SU-DHL-6 (cell line): ENCODE measurements at regions not wholly inside any gene's neighbourhood (a gene's known extent, or its start where the extent isn't known, plus 50 kb on each side); places are given as distances from the start of the nearest gene placed in this dataset.
"Not testable (repeated sequence)": the region's sequence is repeated elsewhere in the genome, so short reads cannot be mapped to it uniquely, and the experiment has no call there.

Experiments
- H2AFZ ChIP-seq: fragments of 200-600 bp; sonication (generic); 2 replicates; pipeline ENCODE4 v1.6.1; 2014; ENCODE audit warnings: low read depth, mild to moderate bottlenecking, moderate library complexity, mixed read lengths, antibody characterized with exemption, low read length; ENCODE audit not compliant: severe bottlenecking
- H3F3A ChIP-seq: fragments of 200-600 bp; shearing (Covaris generic); 2 replicates; pipeline ENCODE4 v1.6.0; 2016; ENCODE audit warnings: antibody characterized with exemption, mild to moderate bottlenecking; ENCODE audit not compliant: insufficient read depth
- H3K27ac ChIP-seq: fragments of 200-600 bp; sonication (generic); 2 replicates; pipeline ENCODE4 v1.5.1; 2016; ENCODE audit warnings: low read depth, mild to moderate bottlenecking, low read length, moderate library complexity, mixed read lengths
- H3K27me3 ChIP-seq: fragments of 200-600 bp; sonication (generic), shearing (Covaris generic); 2 replicates; pipeline ENCODE4 v1.6.0; 2014; ENCODE audit warnings: mild to moderate bottlenecking, low read length
- H3K36me3 ChIP-seq: fragments of 200-600 bp; sonication (generic); 2 replicates; pipeline ENCODE4 v1.6.1; 2014; ENCODE audit warnings: mild to moderate bottlenecking, low read length, mixed read lengths
- H3K4me2 ChIP-seq: fragments of 300-600, 200-600 bp; shearing (Covaris generic), sonication (generic); 2 replicates; pipeline ENCODE4 v1.6.0; 2014; ENCODE audit warnings: low read length, low read depth, mild to moderate bottlenecking; ENCODE audit not compliant: poor library complexity, severe bottlenecking
- H3K4me3 ChIP-seq: fragments of 200-600 bp; sonication (generic); 2 replicates; pipeline ENCODE4 v1.5.1; 2014; ENCODE audit warnings: antibody characterized with exemption, low read length, mild to moderate bottlenecking, mixed read lengths; ENCODE audit not compliant: insufficient read depth, poor library complexity, severe bottlenecking
- H3K79me2 ChIP-seq: fragments of 200-600 bp; sonication (generic); 2 replicates; pipeline ENCODE4 v1.6.1; 2014; ENCODE audit warnings: mild to moderate bottlenecking, low read length, moderate library complexity; ENCODE audit not compliant: insufficient read depth
- H3K9ac ChIP-seq: fragments of 200-600 bp; sonication (generic); 2 replicates; pipeline ENCODE4 v1.7.0; 2014; ENCODE audit warnings: mild to moderate bottlenecking, low read length
- H3K9me2 ChIP-seq: fragments of 200-600 bp; sonication (generic); replicated peaks from 2 replicates; pipeline ENCODE4 v1.6.1; 2014; ENCODE audit warnings: low read length; ENCODE audit not compliant: insufficient read depth
- H3K9me3 ChIP-seq: fragments of 200-600 bp; sonication (generic); 2 replicates; pipeline ENCODE4 v1.6.1; 2014; ENCODE audit warnings: low read length, mixed read lengths; ENCODE audit not compliant: insufficient read depth
- H4K20me1 ChIP-seq: fragments of 200-600 bp; sonication (generic); 2 replicates; pipeline ENCODE4 v1.6.1; 2014; ENCODE audit warnings: low read depth, mild to moderate bottlenecking, antibody characterized with exemption, low read length, moderate library complexity, mixed read lengths
- EZH2phosphoT487 ChIP-seq: fragments of 200-600 bp; sonication (generic), shearing (Covaris generic); conservative IDR thresholded peaks from 2 replicates; pipeline ENCODE4 v1.6.1; 2018; ENCODE audit warnings: mild to moderate bottlenecking, antibody characterized with exemption, low read length, moderate library complexity, mixed read lengths
- TF ChIP-seq, protein P1 (sequence below): fragments of 200-600 bp; sonication (generic); IDR thresholded peaks from one replicate; pipeline ENCODE4 v1.5.1; 2017; ENCODE audit warnings: antibody characterized with exemption, mild to moderate bottlenecking, low read length, moderate library complexity; ENCODE audit not compliant: insufficient read depth, poor library complexity, severe bottlenecking

DNA sequence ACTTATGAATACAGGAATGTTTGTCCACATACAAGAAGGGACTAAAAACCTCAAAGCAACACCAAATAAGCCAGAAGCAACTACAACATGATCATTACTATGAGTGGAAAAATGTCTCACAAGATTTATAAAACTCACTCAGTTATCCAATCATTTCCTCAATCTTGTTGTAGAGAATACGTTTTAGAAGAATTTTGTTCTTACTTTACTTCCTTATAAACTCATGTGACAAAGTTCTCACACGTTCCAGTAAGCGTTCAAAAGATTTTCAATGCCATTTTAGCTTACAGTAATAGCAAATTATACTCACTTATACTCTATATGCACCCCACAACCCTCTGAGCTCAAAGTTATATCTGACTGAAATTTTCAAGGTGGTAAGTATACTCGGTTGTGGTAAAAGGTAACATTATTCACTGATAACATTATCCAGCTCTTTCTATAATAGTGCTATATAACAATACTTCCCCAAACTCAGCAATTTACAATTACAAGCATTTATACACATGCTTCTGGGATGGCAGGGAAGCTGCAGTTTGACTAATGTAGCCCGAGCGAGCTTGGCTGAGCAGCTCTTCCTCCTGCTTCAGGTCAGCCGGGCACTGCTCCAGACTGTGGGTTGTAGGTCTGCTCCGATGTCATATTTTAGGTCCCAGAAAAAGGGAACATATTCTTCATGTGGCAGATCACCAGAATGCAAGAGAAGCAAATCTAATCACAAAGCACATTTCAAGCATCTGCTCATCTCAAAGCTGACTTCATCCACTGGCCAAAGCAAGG, 226.3 kb downstream of the RCHY1 start:
- Histone ChIP-seq H3K9ac (no peak overlapping the region), H3K4me2 (no peak overlapping the region), H3K4me3 (no peak overlapping the region), H3K27ac (no peak overlapping the region), H3K9me3 (no peaks in the 10 kb centered on the region), H3F3A (no peaks in the 10 kb centered on the region), H3K9me2 (no peaks in the 10 kb centered on the region), H2AFZ (no peak overlapping the region), H3K79me2 (no peaks in the 10 kb centered on the region), H3K27me3 (no peaks in the 10 kb centered on the region), H3K36me3 (no peaks in the 10 kb centered on the region), H4K20me1 (no peaks in the 10 kb centered on the region)
- TF ChIP-seq EZH2phosphoT487 = no peak
- TF ChIP-seq, protein P1, sequence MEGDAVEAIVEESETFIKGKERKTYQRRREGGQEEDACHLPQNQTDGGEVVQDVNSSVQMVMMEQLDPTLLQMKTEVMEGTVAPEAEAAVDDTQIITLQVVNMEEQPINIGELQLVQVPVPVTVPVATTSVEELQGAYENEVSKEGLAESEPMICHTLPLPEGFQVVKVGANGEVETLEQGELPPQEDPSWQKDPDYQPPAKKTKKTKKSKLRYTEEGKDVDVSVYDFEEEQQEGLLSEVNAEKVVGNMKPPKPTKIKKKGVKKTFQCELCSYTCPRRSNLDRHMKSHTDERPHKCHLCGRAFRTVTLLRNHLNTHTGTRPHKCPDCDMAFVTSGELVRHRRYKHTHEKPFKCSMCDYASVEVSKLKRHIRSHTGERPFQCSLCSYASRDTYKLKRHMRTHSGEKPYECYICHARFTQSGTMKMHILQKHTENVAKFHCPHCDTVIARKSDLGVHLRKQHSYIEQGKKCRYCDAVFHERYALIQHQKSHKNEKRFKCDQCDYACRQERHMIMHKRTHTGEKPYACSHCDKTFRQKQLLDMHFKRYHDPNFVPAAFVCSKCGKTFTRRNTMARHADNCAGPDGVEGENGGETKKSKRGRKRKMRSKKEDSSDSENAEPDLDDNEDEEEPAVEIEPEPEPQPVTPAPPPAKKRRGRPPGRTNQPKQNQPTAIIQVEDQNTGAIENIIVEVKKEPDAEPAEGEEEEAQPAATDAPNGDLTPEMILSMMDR = no peak

DNA sequence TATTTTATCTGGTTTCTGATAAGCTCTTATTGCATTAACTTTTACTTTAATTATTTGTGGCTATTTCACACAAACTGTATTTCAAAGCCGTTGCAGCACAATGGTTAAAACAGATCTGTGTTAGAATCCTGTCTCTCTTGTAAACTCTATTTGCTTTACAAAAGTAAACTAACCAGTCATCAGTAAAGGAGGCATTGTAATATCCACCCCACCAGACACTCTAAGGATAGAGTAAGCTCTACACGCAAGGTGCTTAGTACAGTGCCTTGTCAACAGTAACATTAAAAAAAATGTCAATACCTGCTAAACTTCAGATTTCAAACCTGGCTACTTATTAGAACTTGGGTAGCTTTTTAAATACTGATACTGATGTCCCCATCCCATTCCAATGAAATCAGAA, 228.4 kb downstream of the RCHY1 start:
- Histone ChIP-seq H3K4me3 (no peak overlapping the region), H3K27ac (no peak overlapping the region), H3K36me3 (no peaks in the 10 kb centered on the region), H3K9me3 (no peaks in the 10 kb centered on the region), H3F3A (no peaks in the 10 kb centered on the region), H3K4me2 (no peak overlapping the region), H2AFZ (no peak overlapping the region), H4K20me1 (no peaks in the 10 kb centered on the region), H3K27me3 (no peaks in the 10 kb centered on the region), H3K9me2 (no peaks in the 10 kb centered on the region), H3K9ac (no peak overlapping the region), H3K79me2 (no peaks in the 10 kb centered on the region)
- TF ChIP-seq, protein P1 = no peak
- TF ChIP-seq EZH2phosphoT487 = no peak

DNA sequence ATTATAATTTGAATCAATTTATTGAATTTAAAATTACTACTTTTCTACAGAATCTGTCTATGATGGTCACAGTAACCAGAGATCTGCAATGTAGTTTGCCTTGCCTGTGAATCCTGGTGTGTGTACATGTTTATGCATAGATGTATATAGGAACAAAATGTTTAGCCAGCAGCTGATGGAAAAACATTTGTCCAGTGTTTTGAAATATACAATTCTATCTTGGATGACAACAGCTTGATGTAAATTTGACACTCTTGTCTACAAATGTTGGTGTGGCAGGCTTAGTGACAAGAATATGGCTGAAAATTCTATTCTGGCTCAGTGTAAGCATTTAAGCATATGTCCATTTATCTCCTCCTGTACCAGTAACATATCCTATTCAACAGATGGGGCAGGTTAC, 229.4 kb downstream of the RCHY1 start:
- Histone ChIP-seq H3K27ac (no peak overlapping the region), H2AFZ (no peak overlapping the region), H3K9me3 (no peaks in the 10 kb centered on the region), H3K4me2 (no peak overlapping the region), H3F3A (no peaks in the 10 kb centered on the region), H3K36me3 (no peaks in the 10 kb centered on the region), H3K4me3 (no peak overlapping the region), H3K9ac (no peak overlapping the region), H3K79me2 (no peaks in the 10 kb centered on the region), H4K20me1 (no peaks in the 10 kb centered on the region), H3K9me2 (no peaks in the 10 kb centered on the region), H3K27me3 (no peaks in the 10 kb centered on the region)
- TF ChIP-seq, protein P1 = no peak
- TF ChIP-seq EZH2phosphoT487 = no peak

DNA sequence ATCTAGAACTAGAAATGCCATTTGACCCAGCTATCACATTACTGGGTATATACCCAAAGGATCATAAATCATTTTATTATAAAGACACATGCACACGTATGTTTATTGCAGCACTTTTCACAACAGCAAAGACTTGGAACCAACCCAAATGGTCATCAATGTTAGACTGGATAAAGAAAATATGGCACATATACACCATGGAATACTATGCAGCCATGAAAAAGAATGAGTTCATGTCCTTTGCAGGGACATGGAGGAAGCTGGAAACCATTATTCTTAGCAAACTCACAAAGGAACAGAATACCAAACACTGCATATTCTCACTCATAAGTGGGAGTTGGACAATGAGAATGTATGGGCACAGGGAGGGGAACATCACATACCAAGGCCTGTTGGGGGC, 233.7 kb downstream of the RCHY1 start:
- not testable (repeated sequence) for H4K20me1 ChIP-seq, H2AFZ ChIP-seq, H3K9me2 ChIP-seq, H3K36me3 ChIP-seq, H3K4me2 ChIP-seq, H3K9ac ChIP-seq, H3F3A ChIP-seq, H3K27me3 ChIP-seq, H3K9me3 ChIP-seq, H3K4me3 ChIP-seq, H3K27ac ChIP-seq, H3K79me2 ChIP-seq
